ENCODE measurements at regions not wholly inside any gene's neighbourhood (a gene's known extent, or its start where the extent isn't known, plus 50 kb on each side); places are given as distances from the start of the nearest gene placed in this dataset.
"Not testable (repeated sequence)": the region's sequence is repeated elsewhere in the genome, so short reads cannot be mapped to it uniquely, and the experiment has no call there.

DNA sequence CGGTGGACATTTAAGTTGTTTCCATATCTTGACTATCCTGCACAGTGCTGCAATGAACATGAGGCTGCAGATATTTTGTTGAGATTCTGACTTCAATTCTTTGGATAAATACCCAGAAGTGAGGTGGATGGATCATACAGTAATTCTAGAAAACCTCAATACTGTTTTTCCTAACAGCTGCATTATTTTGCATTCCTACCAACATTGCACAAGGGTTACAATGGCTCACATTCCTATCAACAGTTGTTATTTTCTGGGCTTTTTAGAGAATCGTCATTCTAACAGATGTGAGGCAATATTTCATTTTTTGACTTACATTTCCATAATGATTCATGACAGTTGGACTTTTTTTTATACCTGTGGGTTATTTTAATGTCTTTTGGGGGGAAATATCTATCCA is 716.9 kb upstream of the ANO3 start:
- DNase-seq (ENCODE audit: low spot score), result no peak

DNA sequence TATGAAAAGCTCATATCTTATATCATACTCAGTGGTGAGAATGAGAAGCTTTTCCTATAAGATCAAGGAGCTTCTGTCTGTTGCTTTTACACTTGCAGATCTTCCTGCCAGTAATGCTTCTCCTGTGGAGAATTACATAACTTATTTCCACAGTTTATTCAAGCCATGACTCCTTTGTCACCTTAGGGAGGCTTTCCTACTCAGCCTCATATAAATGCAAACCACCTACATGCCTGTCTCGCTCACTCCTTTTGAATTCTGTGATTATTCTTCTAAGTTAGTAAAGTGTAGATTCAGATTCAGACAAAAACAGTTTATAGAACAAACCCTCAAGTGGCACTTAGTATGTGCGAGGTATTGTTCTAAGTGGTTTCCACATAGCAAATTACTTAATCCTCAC is 716.1 kb upstream of the ANO3 start:
- DNase-seq (ENCODE audit: low spot score), result no peak

DNA sequence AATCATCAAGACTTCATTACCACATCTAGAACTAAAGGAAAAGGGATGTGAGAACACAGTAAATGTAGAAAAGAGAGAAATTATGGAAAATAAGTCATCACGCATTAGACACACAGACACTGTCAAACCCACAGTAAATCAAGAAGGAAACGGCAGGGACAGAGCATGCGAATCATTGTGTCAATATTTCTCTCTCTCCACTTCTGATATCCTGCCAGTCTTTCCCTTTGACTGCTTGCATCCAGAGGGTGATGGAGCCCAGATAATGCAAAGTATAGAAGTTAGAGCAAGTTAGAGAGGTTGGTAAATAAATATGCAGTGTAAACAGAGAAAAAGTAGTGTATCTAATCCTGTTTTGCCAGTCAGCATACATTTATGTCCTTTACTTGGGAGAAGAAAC is 706.8 kb upstream of the ANO3 start:
- DNase-seq (ENCODE audit: low spot score), result no peak

DNA sequence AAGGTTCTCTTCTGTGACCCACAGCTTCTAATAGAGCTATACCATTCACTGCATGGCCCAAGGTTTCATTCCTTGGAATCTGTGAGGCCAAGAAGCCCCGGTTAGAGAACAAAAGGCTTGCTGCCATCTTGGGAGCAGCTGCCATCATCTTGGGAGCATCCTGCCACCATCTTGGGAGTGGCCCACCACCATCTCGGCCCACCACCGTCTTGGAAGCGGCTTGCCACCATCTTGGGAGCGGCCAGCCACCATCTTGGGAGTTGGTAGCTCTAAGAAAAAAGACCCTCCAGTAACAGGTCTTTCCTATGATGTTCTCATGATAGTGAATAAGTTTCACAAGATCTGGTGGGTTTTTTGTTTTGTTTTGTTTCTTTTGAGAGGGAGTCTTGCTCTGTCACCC is 703.9 kb upstream of the ANO3 start:
- no peak for DNase-seq (ENCODE audit: low spot score)

DNA sequence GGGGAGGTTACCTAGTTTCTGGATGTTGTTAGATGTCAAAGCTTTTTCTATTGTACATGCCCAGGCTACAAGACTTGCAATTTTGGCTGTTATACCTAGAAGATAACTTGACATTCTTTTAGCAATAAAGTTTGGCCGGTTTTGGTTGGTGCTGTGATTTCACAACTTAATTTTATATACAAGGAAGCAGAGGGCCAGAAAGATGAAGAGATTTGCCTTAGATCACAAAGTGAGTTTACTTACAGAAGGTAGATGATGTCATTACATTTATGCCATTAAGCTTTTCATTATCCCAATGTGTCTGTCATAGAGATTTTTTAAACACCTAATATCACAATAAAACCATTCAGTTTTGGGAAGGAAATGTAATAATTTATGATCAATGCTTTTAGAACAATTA is 698.7 kb upstream of the ANO3 start:
- no peak for DNase-seq (ENCODE audit: low spot score)

DNA sequence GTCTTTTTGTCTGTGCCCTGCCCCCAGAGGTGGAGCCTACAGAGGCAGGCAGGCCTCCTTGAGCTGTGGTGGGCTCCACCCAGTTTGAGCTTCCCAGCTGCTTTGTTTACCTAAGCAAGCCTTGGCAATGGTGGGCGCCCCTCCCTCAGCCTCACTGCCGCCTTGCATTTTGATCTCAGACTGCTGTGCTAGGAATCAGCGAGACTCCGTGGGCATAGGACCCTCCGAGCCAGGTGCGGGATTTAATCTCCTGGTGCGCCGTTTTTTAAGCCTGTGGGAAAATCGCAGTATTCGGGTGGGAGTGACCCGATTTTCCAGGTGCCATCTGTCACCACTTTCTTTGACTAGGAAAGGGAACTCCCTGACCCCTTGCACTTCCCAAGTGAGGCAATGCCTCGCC is 682.7 kb upstream of the ANO3 start:
- not testable (repeated sequence) for DNase-seq (ENCODE audit: low spot score)

DNA sequence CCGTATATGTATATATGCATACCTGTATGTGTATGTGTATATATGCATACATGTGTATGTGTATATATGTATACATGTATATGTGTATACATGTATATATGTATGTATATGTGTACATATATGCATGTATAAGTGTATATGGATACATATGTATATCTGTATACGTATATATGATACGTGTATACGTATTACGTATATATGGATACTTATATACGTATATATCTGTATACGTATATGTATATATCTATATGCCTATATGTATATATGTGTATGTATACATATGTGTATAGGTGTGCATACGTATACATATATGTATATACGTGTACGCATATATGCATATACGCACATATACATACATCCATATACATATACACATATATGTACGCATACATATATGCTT is 681.6 kb upstream of the ANO3 start:
- DNase-seq (ENCODE audit: low spot score), result no peak

DNA sequence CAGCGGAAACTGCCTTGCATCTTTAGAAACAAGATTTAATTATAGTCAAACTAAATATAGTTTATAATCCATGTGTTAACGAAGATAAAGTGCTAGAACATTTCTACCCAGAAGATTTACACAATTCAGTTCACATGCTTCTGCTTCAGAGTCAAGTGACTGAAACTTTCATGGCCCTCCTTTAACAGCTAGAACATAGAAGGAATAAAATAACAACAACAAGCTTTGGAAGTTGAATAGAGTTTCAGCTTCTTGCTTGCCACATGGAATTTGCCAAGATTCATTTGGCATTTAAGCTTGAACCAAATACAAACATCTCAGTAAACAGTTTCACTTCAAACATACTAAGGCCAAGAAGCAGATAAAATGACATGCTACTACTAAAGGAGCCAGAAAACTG is 676.3 kb upstream of the ANO3 start:
- no peak for DNase-seq (ENCODE audit: low spot score)

DNA sequence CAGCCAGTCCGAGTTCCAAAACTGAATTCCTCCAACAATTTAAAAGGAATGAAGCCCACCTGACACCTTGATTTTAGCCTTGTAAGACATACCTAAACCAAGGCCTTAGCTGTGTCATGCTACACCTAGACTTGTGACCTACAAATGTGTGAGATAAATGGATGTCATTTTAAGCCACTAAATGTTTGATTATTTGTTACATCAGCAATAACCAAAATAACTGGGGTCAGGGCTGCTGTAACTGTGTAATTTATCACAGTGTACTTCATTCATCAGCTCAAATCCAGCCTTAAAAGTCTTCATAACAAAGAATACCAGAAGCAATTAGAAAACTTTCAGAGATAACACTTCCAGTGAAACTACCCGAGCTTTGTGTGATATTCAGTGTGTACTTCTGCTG is 673.0 kb upstream of the ANO3 start:
- no peak for DNase-seq (ENCODE audit: low spot score)

DNA sequence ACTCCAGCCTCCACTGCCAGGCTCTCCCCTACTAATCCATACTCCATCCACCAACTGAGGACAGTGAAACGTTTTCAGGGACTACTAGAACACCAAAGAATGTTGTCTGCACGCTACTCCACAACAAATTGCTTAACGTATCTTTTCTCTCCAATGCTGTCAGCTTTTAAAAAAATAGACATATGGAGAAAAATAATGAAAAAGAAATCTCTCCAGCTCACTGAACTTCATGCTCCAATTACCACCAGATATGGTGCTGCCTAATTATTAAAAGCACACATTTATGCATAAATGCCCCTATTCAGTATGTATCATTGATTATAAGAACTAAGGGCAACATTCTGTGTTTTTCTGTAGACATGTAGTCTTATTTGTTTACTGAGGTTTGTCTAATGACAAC is 672.2 kb upstream of the ANO3 start:
- DNase-seq (ENCODE audit: low spot score), result no peak

DNA sequence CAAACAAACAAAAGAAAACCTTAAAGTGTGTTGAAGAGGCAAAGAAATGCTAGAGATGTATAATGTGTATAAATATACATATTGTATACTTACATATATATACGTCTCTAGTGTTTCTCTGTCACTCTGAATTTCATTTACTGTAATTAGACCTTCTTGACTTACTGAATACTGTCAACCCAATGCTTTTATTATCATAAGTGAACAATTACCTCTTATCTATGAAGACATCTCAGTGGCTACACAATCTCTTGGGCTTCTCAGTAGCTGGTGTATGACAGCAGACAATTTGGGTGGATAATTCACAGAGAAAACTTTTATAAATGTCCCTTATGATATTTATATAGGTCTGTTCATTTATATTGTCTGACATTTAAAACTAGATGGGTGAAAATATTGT is 664.1 kb upstream of the ANO3 start:
- no peak for DNase-seq (ENCODE audit: low spot score)

DNA sequence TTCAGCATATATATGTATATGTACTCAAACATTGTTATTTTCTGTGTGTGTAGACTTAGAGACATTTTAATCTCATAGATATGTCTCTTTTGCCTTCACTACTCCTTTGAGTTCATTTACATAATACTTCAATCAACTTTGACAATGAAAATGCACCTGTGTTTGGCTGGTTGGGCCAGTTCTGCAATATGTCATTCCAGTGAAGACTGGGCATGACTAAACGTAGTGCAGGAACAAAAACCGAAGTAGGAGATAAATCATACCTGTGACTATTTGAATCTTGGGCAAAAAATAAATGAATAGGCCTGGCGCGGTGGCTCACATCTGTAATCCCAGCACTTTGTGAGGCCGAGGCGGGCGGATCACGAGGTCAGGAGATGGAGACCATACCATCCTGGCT is 640.0 kb upstream of the ANO3 start:
- no peak for DNase-seq (ENCODE audit: low spot score)

DNA sequence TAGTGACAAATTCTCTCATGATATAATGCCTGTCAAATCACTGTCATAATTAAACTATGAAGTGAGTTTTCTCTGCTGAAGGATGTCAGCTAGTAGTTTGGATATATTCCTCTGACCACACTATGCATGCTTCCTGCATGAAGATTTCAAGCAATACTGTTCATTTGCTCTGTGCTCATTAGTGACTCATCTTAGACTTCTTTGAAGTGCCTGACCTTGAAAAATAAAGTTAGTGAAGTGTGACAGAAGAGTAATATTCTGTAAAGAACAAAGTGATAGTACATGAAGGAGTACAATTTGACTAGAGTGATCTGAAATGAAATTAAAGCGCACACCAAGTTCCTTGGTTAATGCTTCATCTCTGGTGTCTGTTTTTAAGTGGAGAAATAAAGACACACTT is 629.5 kb upstream of the ANO3 start:
- DNase-seq (ENCODE audit: low spot score), result no peak

DNA sequence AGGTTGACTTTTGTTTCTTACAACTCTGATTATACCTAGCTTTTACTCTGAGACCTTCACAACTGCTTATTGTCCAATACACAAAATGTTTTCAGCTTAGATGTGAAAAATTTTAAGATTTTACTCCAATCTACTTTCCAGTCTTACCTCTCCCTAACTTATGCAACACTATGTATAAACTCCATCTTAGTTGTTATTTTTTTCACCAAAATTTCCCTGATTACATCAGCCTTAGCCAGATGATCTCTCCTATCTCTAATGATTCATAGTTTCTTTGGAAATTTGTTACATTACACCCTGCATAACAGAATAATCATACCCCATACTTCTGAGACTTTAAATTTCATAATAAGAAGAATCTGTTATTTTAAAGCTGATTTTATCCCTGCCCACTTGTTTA is 621.0 kb upstream of the ANO3 start:
- no peak for DNase-seq (ENCODE audit: low spot score)

DNA sequence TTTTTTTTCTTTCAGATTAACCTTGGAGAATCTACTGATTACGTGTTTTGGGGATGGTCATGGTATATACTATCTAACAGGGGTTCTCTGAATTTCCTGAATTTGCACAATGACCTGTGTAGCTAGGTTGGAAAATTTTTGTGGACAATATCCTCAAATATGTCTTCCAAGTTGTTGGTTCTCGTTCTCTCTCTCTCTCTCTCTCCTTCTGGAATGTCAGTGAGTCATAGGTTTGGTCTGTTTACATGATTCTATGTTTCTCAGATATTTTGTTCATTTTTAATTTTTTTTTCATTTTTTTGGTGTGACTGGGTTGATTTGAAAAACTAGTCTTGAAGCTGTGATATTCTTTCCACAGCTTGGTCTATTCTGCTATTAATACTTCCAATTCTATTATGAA is 604.0 kb upstream of the ANO3 start:
- DNase-seq (ENCODE audit: low spot score), result no peak

DNA sequence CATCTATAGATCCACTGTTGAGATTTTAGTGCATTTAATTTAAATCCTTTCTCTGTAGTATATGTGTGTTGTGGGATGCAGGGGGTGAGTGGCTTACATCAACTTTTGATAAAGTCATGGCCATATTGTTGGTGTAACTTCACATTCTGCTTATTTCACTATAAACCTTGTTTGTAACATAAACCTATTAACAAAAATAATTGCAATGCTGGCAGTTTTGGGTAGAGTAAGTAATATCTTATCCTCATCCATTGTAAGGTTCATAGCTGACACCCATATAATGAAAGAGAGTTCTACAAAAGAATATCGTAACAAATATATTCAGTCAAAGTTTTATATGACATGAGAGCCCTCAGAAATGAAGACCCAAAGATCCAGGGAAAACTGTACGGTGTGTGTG is 601.7 kb upstream of the ANO3 start:
- DNase-seq (ENCODE audit: low spot score), result no peak

DNA sequence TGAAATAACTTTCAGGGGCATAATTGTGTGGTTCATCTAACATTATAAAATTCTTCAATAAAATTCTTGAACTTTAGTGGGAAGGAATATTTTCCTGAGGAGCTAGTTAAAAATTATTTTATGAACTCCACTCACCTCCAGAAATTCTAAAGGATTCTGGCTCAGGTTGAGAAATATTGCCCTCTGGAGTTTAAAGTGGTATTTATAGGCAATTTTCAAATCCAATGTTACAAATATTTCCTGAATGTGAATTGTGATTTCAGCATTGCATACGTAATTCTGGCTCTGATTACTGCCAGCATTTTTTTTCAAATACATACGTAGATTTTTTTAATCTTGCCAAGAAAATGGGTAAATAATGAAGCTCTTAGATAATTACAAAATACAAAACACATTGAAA is 598.2 kb upstream of the ANO3 start:
- DNase-seq (ENCODE audit: low spot score), result no peak

DNA sequence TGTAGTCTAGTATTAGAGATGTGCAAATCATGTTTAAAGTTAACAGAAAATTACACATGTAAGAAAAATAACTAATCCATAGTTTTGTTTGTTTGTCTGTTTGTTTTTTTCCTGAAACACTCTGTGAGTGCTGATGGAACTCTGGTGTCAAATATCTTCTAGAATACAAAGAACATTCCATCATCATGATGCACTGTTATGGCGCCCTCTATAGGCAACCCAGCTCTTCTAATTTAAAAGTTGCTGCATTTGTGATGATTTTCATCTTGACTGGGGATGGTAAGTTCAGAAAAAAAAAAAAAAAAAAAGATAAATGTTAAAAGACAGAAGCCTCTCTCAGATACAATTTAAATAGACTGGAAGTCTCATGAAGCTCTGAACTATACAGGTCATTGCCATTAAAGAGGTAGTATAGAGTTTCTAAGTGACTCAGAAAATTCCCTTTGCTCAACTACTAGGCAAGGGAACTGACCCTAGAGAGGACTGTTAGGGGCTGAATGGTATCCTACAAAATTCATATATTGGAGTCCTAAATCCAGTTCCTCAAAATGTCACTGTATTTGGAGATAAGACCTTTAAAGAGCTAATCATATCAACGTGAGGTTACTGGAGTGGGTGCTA is 597.2 kb upstream of the ANO3 start:
- DNase-seq (ENCODE audit: low spot score), result no peak

DNA sequence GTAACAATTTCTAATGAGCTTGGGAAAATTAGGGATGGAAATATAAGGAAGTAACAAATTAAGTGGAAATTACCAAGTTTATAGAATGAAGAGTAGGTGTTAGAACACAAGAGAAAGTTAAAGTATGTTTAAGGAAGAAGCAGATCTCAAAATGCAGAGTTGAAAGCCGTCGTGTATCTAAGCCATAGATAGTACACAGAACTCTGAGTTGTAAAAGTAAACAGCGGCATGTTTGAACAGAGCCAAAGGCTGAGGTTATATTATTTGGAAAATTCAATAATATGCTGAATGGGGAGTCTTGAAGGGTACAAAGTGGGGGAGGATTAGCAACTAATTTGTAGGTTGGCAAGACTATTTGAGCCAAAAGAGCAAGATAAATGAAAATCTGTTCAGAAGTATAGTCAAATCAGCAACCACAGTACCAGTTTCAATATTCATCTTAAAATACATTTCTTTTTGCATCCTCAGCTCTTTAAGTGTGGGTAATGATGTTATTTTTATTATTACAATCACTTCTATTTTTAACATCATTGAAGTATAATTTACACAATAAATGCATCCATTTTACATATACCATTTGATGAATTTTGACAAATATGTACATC is 594.8 kb upstream of the ANO3 start:
- DNase-seq (ENCODE audit: low spot score), result no peak

DNA sequence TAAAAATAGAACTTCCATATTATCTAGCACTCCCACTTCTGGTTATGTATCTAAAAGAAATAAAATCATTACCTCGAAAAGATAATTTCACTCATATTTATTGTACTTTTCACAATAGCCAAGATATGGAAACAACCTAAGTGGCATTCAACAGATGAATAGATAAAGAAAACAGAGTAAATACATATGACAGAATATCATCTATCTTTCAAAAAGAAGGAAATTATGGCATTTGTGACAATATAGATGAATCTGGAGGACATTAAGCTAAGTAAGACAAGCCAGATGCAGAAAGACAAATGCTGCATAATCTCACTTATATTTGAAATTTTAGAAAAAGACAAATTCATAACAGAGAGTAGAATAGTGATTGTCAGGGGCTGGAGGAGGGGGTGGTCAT is 590.0 kb upstream of the ANO3 start:
- no peak for DNase-seq (ENCODE audit: low spot score)

DNA sequence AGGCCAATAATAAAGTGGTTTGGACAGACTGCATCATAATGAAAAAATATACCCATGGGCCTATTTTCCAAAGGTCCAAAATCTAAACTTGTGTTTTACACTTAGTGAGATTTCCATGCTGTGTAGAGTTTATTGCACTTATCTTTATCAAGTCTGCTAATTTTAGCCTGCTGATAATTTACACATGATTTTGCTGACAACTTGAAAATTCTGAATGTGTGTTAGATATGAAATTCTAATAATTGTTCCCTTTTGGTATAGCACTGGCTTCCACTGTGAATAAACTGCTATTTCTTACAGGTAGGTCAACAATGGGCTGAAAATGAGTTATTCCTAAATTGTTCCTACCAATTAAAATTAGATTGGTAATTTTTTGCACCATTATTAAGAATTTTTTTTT is 589.1 kb upstream of the ANO3 start:
- no peak for DNase-seq (ENCODE audit: low spot score)

DNA sequence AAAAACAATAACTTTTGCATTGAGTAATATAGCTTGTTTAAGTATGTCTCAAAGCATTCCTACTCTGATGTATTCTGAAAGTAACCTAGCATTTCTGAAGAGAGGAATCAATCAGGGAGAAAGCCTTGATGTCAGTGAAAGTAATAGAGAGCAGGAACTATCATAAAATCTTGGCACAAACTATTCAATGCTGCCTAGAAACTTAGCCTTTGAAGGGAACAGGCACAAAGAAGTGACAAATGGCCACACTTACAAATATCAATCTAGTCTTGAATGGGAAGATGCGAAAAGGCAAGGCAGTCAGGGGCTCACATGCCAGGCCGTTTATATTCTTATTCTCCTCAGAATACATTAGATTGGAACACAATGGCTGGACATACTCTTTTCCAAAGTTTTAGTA is 576.5 kb upstream of the ANO3 start:
- DNase-seq (ENCODE audit: low spot score), result no peak

DNA sequence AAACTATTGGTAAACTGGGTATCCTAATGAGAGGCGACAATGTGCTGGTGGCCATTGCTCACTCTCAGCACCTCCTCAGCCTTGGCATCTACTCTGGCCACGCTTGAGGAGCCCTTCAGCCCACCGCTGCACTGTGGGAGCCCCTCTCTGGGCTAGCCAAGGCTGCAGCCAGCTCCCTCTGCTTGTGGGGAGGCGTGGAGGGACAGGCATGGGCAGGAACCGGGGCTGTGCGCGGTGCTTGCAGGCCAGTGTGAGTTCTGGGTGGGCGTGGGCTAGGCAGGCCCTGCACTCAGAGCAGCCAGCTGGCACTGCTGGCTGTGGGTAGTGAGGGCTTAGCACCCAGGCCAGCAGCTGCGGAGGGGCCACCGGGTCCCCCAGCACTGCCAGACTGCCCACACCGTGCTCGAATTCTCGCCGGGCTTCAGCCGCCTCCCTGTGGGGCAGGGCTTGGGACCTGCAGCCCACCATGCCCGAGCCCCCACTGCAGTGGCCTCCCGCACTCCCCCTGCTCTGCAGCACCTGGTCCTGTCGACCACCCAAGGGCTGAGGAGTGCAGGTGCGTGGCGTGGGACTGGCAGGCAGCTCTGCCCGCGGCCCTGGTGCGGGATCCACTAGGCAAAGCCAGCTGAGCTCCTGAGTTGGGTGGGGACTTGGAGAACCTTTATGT is 575.9 kb upstream of the ANO3 start:
- no peak for DNase-seq (ENCODE audit: low spot score)

DNA sequence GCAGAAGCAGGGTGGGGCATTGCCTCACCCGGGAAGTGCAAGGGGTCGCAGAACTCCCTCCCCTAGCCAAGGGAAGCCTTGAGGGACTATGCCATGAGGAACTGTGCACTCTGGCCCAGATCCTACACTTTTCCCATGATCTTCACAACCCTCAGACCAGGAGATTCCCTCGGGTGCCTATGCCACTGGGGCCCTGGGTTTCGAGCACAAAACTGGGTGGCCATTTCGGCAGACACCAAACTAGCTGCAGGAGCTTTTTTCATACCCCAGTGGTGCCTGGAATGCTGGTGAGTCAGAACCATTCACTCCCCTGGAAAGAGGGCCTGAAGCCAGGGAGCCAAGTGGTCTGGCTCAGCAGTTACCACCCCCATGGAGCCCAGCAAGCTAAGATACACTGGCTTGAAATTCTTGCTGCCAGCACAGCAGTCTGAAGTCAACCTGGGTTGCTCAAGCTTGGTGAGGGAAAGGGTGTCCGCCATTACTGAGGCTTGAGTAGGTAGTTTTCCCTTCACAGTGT is 573.7 kb upstream of the ANO3 start:
- no peak for DNase-seq (ENCODE audit: low spot score)

Measured in AG20443 (cell line).